SU-DHL-6 (cell line): ENCODE measurements at regions not wholly inside any gene's neighbourhood (a gene's known extent, or its start where the extent isn't known, plus 50 kb on each side); places are given as distances from the start of the nearest gene placed in this dataset.

Experiments
- H2AFZ ChIP-seq: fragments of 200-600 bp; sonication (generic); 2 replicates; pipeline ENCODE4 v1.6.1; 2014; ENCODE audit warnings: low read depth, mild to moderate bottlenecking, moderate library complexity, mixed read lengths, antibody characterized with exemption, low read length; ENCODE audit not compliant: severe bottlenecking
- H3F3A ChIP-seq: fragments of 200-600 bp; shearing (Covaris generic); 2 replicates; pipeline ENCODE4 v1.6.0; 2016; ENCODE audit warnings: antibody characterized with exemption, mild to moderate bottlenecking; ENCODE audit not compliant: insufficient read depth
- H3K27ac ChIP-seq: fragments of 200-600 bp; sonication (generic); 2 replicates; pipeline ENCODE4 v1.5.1; 2016; ENCODE audit warnings: low read depth, mild to moderate bottlenecking, low read length, moderate library complexity, mixed read lengths
- H3K27me3 ChIP-seq: fragments of 200-600 bp; sonication (generic), shearing (Covaris generic); 2 replicates; pipeline ENCODE4 v1.6.0; 2014; ENCODE audit warnings: mild to moderate bottlenecking, low read length
- H3K36me3 ChIP-seq: fragments of 200-600 bp; sonication (generic); 2 replicates; pipeline ENCODE4 v1.6.1; 2014; ENCODE audit warnings: mild to moderate bottlenecking, low read length, mixed read lengths
- H3K4me2 ChIP-seq: fragments of 300-600, 200-600 bp; shearing (Covaris generic), sonication (generic); 2 replicates; pipeline ENCODE4 v1.6.0; 2014; ENCODE audit warnings: low read length, low read depth, mild to moderate bottlenecking; ENCODE audit not compliant: poor library complexity, severe bottlenecking
- H3K4me3 ChIP-seq: fragments of 200-600 bp; sonication (generic); 2 replicates; pipeline ENCODE4 v1.5.1; 2014; ENCODE audit warnings: antibody characterized with exemption, low read length, mild to moderate bottlenecking, mixed read lengths; ENCODE audit not compliant: insufficient read depth, poor library complexity, severe bottlenecking
- H3K79me2 ChIP-seq: fragments of 200-600 bp; sonication (generic); 2 replicates; pipeline ENCODE4 v1.6.1; 2014; ENCODE audit warnings: mild to moderate bottlenecking, low read length, moderate library complexity; ENCODE audit not compliant: insufficient read depth
- H3K9ac ChIP-seq: fragments of 200-600 bp; sonication (generic); 2 replicates; pipeline ENCODE4 v1.7.0; 2014; ENCODE audit warnings: mild to moderate bottlenecking, low read length
- H3K9me2 ChIP-seq: fragments of 200-600 bp; sonication (generic); replicated peaks from 2 replicates; pipeline ENCODE4 v1.6.1; 2014; ENCODE audit warnings: low read length; ENCODE audit not compliant: insufficient read depth
- H3K9me3 ChIP-seq: fragments of 200-600 bp; sonication (generic); 2 replicates; pipeline ENCODE4 v1.6.1; 2014; ENCODE audit warnings: low read length, mixed read lengths; ENCODE audit not compliant: insufficient read depth
- H4K20me1 ChIP-seq: fragments of 200-600 bp; sonication (generic); 2 replicates; pipeline ENCODE4 v1.6.1; 2014; ENCODE audit warnings: low read depth, mild to moderate bottlenecking, antibody characterized with exemption, low read length, moderate library complexity, mixed read lengths
- EZH2phosphoT487 ChIP-seq: fragments of 200-600 bp; sonication (generic), shearing (Covaris generic); conservative IDR thresholded peaks from 2 replicates; pipeline ENCODE4 v1.6.1; 2018; ENCODE audit warnings: mild to moderate bottlenecking, antibody characterized with exemption, low read length, moderate library complexity, mixed read lengths
- TF ChIP-seq, protein P1 (sequence below): fragments of 200-600 bp; sonication (generic); IDR thresholded peaks from one replicate; pipeline ENCODE4 v1.5.1; 2017; ENCODE audit warnings: antibody characterized with exemption, mild to moderate bottlenecking, low read length, moderate library complexity; ENCODE audit not compliant: insufficient read depth, poor library complexity, severe bottlenecking

GRCh38 chr12:108060903-108061302 is 68.2 kb upstream of the WSCD2 start:
- Histone ChIP-seq H3K27ac (no peak overlapping the region), H3K4me3 (no peak overlapping the region), H4K20me1 (no peaks in the 10 kb centered on the region), H3K36me3 (no peaks in the 10 kb centered on the region), H3K9ac (no peak overlapping the region), H3K9me2 (no peaks in the 10 kb centered on the region), H3K4me2 (no peak overlapping the region), H3F3A (no peaks in the 10 kb centered on the region), H2AFZ (no peak overlapping the region), H3K79me2 (no peaks in the 10 kb centered on the region), H3K9me3 (no peaks in the 10 kb centered on the region), H3K27me3 (no peaks in the 10 kb centered on the region)
- TF ChIP-seq, protein P1, sequence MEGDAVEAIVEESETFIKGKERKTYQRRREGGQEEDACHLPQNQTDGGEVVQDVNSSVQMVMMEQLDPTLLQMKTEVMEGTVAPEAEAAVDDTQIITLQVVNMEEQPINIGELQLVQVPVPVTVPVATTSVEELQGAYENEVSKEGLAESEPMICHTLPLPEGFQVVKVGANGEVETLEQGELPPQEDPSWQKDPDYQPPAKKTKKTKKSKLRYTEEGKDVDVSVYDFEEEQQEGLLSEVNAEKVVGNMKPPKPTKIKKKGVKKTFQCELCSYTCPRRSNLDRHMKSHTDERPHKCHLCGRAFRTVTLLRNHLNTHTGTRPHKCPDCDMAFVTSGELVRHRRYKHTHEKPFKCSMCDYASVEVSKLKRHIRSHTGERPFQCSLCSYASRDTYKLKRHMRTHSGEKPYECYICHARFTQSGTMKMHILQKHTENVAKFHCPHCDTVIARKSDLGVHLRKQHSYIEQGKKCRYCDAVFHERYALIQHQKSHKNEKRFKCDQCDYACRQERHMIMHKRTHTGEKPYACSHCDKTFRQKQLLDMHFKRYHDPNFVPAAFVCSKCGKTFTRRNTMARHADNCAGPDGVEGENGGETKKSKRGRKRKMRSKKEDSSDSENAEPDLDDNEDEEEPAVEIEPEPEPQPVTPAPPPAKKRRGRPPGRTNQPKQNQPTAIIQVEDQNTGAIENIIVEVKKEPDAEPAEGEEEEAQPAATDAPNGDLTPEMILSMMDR, result no peak
- no peak for TF ChIP-seq EZH2phosphoT487

DNA sequence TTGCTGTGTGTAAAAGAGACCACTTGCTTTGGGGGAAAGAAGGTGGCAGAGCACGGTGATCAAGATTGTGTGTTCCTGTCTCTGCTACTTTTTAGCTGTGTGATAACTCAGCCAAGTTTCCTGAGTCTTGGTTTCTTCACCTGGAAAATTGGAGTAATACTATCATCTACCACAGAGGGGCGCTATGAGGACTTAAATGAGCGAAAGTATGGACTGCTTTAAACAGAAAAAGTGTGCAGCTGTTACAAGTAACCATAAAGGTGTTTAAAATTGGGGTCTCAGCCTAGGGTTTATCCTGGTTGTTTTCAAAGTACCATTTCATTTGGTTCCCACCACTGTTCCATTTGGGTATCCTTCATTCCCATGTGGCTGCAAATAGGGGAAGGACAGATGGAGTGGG is 65.9 kb upstream of the WSCD2 start:
- no peaks in the 10 kb centered on the region for H3K9me2 ChIP-seq
- TF ChIP-seq EZH2phosphoT487, result no peak
- TF ChIP-seq, protein P1, result peak; percentile 39
- H4K20me1 ChIP-seq, result no peaks in the 10 kb centered on the region
- no peaks in the 10 kb centered on the region for H3K36me3 ChIP-seq
- no peaks in the 10 kb centered on the region for H3K79me2 ChIP-seq
- H3K4me3 ChIP-seq, result no peak overlapping the region
- no peak overlapping the region for H3K4me2 ChIP-seq
- H3K9ac ChIP-seq, result no peak overlapping the region
- H3K27ac ChIP-seq, result no peak overlapping the region
- H2AFZ ChIP-seq, result no peak overlapping the region
- no peaks in the 10 kb centered on the region for H3K9me3 ChIP-seq
- no peaks in the 10 kb centered on the region for H3F3A ChIP-seq
- H3K27me3 ChIP-seq, result no peaks in the 10 kb centered on the region

GRCh38 chr12:108065069-108065468 is 64.0 kb upstream of the WSCD2 start:
- Histone ChIP-seq H3F3A (no peaks in the 10 kb centered on the region), H3K4me3 (no peak overlapping the region), H3K9me2 (no peaks in the 10 kb centered on the region), H4K20me1 (no peaks in the 10 kb centered on the region), H3K9ac (no peak overlapping the region), H3K27ac (no peak overlapping the region), H2AFZ (no peak overlapping the region), H3K79me2 (no peaks in the 10 kb centered on the region), H3K4me2 (no peak overlapping the region), H3K36me3 (no peaks in the 10 kb centered on the region), H3K27me3 (no peaks in the 10 kb centered on the region), H3K9me3 (no peaks in the 10 kb centered on the region)
- TF ChIP-seq, protein P1, result no peak
- TF ChIP-seq EZH2phosphoT487, result no peak
